GM21526 (cell line): ENCODE measurements at regions not wholly inside any gene's neighbourhood (a gene's known extent, or its start where the extent isn't known, plus 50 kb on each side); places are given as distances from the start of the nearest gene placed in this dataset.

Source experiments
- ATAC-seq: cut with Tn5 transposase; IDR thresholded peaks from one replicate; pipeline ENCODE4 v1.9.1; 2021; ENCODE audit warnings: moderate library complexity; ENCODE audit not compliant: unreplicated experiment, low FRiP score

DNA sequence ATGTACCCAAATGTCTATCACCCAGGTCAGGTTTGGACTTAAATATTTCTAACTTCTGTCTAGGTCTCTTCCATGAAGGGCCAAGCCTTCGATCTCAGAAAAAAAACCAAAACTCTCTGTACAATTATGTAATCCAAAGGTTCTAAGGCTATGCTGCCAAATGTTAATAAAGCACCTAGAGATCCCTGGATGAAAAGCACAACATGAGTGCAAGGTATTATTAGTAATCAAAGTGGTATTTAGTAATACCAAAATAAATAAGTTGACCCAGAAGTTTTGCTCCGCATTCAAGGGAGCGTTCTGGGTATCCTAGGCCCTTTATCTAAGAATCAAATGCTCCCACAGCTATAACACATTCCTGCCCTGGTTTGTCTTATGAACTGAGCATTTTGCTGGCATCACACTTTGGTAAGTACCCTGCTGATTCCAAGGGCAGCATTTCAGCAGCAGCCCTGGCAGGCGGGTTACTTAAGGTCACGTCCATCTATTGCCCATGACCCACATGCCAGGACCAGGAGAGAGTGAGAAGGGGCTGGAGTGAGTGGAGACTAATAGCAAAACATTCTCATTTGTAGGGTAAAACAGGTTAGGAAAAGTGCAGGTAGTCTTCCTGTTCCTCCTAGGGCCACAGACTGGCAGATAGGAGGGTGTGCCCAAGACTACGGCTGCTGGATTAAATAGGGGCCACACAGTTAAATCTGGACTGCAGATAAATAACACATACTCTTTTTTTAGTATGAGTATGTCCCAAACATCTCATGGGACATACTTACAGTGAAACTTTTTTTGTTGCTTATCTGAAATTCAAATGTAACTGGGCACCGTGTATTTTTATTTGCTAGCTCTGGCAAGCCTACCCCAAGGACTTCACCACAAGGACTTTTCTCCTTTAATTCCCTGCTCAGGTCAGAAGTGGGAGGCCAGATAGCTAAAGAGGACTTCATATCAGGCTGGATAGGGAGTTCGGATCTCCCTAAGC is 76.0 kb upstream of the SNRK start:
- no peak for ATAC-seq

DNA sequence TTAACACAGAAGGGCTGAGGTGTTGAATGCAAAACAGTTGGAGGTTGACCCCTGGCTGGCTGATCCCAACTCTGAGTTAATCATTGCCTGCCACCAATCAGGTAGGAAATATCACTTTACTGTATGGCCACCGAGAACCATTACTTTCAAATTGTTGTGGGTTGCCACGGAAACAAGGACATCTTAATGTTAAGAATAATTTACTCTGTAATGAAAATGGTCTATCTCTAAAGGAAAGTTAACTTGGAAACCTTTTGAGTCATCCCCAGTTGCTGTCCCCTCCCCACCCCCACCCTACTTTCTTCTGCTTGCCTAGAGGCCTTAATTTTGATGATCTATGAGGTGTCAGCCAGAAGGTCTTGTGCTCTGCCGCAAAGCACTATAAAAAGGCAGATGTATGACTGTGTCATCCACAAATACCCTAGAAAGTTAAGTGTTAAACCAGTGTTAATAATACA is 78.7 kb upstream of the SNRK start:
- no peak for ATAC-seq

DNA sequence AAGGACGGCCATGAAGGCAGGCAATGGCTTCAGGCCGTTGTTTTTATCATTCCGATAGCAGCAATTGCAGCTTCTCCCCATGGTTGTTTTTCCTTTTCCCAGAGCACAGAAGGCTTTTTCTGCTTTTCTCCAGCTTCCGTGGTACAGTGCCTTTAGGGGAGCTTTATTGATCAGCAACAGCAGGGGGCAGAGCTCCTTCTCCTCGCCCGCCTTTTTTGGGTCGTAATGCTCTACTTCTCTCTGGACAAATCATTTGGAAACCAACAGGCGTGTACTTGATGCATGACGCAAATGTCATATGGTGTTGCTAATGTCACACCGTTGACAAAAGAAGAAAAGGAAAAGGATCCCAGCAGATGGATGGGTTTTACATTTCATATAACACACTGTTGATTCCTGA is 79.7 kb upstream of the SNRK start:
- ATAC-seq: no peak

DNA sequence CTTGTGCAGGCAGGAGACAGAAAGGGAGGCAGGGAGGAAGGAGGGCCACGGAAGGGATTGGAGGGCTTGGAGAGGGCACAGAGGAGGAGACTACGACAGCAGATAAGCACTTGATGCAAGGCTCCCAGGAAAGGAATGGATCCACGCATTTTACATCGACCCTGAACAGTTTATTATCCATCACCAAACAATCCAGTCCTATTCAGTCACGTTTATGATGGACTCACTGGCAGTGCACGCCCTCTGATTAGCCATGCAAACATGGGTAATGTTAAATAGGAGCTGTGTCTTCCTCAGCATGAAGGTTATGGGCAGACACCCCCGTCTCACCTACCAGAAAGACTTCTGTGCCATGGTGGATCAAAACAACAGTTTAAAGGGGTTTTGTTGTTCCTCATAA is 80.2 kb upstream of the SNRK start:
- ATAC-seq: no peak

DNA sequence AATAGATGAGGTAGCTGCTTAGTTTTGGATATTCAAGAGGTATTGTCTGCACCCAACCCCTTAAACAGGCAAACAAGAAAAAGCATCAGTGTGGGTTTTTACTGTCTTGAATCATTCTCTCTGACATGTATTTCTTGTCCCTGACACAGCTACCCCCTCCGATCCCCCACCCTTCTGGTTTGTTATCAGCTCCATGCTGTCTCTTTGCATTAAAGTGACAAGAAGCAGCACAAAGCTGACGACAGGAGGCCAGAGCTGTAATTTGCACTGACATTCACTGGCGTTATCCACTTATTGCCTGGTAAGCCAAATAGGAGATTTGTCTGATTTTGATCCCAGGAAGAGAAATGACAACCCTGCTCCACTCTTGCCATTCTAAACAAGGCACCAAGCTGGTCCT is 83.3 kb upstream of the SNRK start:
- ATAC-seq: no peak

DNA sequence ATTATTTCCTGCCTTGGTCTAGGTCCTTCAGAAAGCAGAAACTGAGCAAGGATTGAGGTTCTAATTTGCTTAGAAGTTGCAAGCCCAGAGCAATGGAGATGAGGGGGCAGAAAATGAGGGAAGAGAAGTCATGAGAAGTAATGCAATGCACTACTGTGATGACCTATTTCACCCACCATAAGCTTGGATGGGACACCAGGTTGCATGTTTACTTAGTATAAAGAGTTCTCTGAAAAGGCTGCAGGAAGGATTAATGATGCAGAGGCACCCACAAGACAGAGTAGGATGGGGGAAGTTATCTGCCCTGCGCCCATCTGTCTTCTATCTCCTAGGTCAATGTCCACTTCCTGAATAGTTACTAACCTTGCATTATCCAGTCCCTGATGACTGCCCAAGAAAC is 84.8 kb upstream of the SNRK start:
- ATAC-seq: no peak

DNA sequence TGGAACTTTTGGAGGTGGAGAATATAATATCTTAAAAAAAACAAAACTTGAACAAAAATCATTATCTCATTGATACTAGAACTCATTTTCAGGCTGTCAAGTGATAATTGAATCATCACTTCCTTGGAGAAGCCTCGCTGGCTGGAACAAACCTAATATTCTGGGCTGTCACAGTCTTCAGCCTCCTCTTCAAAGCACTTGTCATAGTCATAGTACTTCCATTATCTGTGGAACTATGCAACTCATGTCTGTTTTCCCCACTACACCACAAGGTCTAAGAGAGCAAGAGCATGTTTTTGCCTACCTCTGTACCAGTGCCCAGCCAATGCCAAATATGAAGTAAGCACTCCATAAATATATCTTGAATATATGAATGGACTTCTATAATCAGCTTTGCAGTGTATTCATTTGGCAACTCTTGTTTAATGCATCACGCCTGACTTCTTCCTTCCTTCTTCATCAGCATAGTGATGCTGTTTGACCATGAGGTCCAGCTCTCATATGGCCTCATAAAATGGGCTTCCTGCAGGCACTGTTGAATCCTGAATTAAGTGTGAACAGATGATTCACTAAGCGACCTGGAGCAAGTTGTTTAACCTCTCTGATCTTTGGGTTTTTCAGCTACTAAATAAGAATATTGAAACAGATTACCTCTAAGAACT is 86.6 kb upstream of the SNRK start:
- no peak for ATAC-seq

DNA sequence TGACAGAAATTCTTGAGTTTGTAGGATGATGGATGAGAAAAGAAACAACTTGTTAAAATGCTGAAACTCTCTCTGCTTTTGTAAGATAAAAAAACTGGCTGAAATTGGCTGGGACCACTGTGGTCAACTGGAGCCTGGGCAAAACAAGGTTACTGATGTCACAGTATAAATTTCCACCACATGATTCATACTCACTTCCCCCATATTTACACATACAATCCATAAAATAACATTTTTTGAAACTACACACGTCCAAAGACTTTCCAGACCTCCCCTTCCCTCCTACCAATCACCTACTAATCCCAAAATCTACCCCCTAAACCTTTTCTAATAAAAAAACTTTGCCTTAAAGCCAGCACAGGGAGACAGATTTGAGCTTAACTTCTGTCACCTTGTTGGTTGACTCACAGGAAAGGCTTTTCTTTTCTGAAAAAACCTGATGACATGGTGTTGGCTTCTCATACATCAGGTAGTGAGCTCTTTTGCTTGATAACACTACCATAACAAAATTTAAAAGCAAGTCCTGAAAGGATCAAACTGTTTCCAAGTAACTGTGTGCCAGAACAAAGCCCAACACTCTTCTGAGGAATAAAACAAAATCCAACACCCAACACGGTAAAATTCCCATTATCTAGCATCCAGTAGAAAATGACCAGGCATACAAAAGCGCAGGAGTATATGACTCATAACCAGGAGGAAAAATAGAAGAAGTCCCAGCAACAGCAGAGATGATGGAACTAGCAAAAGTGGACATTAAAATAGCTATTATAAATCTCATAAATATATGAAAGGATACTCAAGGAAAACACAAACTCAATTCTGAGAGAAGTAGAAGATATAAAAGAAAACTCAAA is 87.3 kb upstream of the SNRK start:
- no peak for ATAC-seq

DNA sequence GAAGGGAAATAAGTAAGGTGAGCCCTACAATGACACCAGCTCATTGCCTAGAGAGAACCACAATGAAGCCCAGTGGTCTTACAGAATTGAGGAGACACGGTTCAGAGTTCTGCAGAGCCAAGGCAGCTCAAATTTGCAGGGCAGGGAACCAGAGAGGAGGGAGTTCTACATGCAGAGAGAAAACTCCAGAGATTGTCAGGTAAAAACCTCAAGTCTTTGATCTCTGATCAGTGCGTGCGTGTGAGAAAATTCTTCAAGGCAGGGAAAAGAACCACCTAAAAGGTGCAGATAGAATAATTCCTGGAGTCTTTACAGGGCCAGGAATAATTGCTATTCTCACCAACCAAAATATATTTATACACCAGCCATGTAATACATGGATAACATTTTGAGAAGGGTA is 88.0 kb upstream of the SNRK start:
- ATAC-seq: no peak

DNA sequence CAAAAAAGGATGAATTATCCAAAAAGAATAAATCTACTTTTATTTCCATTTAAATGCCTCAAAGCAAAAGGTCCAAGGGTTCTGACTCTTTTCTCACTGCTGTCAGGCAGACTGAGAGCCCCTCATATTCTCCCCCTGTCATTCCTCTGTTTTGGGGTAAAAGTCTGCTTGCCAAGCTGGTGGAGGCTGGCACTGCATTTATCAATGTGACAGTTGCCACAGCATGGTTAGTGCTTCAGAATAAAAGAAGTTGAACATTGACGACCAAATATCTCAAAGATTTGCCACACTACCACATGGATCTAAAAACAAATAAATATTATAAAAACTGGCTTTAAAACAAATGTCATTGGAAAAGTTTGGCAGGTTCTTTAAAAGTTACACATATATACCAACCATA is 89.2 kb upstream of the SNRK start:
- ATAC-seq: no peak

DNA sequence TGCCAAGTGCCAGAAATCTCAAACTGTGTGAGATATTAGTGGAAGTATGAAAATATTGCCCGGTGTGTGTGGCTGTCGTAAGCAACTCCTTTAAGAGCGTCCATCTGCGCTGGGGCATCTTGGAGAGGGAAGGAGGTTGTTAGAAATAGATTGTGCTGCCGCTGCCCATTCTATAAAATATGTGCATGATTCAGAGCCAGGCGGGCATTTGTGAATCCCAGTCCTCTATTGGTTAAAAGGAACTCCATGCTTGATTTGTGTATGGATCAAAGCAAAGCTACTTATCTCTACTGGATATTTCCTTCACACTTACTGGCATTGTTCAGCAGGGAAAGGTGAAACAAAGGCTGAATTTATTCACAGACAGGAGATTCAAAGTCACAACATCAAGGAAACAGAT is 89.6 kb upstream of the SNRK start:
- ATAC-seq: no peak

DNA sequence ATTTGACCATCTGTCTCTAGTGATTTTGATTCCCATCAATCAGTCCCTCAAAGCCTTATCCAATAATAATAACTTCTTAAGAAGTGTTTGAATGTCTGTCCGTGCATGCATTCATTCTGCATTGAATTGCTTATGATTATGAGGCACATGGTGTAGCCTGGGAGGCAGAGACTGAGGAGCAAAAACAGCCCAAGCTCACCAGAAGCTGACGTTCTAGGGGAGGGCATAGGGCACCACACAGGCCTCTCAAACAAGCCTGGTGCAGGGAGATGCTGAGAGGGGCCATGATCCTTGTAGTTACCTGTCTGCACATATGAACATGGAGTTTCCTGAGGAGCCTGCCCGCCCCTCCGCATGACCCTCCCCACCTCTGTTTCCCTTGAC is 89.2 kb upstream of the POMGNT2 start:
- ATAC-seq: no peak

DNA sequence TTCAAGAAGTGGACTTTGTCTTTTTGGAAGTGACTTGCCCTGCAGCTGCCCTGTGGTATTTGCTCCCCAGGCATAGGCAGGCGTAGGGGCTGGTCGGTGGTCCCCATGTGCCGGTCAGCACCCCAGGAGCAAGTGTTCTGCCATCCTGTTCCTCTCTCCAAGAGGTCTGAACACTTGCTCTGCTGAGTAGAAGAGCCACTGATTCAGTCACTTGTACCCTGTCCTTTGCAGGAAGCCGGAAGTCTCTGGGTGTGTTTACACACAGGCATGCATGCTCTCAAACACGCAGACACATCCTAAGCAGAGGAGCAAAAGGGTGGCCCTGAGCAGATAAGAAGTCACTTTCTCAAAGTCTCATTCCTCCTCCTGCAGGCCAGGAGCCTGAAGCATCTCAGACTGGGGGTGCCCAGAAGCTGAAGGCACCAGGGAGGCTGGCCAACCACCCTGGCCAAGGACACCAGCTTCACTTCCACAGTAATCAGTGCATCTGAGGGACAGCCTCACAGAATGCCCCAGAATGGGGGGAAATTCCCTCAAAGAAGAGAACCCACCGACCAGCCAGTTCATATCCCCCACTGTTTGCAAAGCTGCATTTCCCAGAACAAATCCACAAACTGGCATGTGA is 88.7 kb upstream of the POMGNT2 start:
- ATAC-seq: no peak

DNA sequence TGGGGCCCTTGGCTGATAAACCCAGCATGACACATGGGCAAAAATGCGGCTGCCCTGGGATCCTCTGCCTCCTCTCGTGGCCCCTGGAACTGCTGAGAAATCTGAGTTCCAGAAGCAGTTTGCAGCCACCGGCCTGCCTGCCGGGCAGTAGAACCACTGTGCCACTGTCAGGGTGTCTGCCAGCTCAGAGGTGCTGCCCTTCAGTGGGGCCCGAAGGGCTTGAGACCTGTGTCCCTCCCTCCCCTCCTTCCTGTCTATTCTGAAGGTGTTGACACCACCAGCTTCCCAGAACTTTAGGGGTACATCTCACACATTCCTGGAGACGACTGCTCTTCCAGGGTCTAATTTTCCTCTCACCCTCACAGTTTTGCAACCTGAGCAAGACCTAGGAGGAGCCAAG is 88.2 kb upstream of the POMGNT2 start:
- ATAC-seq: no peak

DNA sequence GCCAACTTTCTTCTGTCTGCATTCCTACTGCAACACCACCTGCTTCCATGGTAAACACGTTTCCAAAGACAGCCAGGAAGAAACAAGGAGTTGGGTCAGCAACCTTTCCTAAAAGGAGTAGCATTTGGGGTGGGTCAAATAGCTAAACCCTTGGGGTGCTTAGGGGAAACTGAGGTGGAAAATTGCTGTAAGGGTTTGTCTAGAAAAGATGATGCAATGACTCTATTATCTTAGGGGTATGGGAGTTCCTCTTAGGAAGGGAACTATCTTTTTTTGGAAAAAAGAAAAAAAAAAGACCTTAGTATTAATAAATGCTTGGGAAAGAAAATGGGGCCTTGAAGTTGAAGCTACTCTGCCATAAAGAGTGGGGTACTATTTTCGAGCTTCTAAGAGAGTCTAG is 86.1 kb upstream of the POMGNT2 start:
- no peak for ATAC-seq

DNA sequence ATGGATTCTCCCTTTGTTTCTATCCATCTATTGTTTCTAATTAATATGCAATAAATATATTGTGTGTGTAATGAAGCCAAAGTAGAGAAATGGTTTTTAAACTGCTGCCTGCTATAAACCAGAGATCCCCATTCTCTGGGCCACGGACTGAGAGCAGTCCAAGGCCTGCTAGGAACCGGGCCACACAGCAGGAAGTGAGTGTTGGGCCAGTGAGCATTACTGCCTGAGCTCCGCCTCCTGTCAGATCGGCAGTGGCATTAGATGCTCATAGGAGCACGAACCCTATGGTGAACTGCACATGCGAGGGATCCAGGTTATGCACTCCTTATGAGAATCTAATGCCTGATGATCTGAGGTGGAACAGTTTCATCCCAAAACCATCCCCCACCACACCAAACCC is 85.2 kb upstream of the POMGNT2 start:
- no peak for ATAC-seq

DNA sequence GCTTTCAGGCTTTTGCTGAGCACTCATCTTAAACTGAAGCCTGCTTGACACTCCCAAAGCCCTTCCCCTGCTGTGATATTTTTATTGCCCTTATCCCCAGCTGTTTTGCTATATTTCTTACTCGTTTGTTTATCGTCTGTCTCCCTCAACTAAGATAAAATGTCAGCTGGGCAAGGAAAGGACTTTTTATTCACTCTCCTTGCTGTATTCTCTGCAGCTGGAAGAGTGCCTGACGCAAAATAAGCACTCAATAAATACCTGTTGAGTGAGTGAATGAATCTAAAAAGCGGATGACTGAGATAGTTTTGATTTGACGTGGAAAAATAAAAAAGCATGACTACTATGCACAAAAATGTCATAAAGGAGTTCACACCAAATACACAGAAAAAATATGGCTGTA is 84.8 kb upstream of the POMGNT2 start:
- ATAC-seq: no peak

DNA sequence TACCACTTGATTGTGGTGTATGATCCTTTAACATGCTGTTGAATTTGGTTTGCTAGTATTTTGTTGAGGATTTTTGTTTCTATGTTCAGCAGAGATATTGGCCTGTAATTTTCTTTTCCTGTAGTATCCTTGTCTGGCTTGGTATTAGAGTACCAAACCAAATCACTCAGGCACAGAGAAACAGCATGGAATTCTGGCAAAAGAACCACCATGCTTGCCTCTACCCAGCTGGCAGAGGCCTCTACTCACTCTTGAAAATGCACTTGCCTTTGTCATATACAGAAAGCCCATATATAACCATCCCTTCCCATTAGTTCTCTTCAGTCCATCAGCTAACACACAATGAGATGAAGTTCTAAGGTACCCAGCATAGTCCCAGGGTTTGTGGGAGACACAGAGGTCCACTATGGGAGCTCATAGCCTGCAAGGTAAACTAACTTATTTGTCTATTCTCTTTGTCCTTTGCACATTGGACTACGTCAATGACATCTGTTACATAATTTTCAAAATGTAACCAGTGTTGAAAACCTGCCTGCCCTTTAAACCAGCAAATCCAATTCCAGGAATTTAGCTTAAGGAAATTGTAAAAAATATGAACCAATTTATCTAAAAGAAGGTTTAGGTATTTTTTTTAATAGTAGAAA is 82.1 kb upstream of the POMGNT2 start:
- ATAC-seq: no peak

DNA sequence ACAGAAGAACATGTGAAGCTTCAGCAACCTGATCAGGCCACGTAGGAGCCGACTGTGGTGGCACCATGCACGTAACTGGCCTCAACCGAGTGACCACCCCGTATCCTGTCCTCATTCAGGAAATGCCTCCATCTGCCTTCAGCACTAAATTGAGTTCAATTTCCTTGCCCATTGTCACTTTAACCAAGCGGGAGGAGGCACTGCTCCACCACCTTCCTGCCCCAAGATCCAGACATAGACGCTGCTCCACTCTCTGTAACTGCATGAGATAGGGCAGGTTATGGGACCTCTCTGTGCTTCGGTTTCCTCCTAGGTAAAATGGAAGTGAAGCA is 80.1 kb upstream of the POMGNT2 start:
- no peak for ATAC-seq

DNA sequence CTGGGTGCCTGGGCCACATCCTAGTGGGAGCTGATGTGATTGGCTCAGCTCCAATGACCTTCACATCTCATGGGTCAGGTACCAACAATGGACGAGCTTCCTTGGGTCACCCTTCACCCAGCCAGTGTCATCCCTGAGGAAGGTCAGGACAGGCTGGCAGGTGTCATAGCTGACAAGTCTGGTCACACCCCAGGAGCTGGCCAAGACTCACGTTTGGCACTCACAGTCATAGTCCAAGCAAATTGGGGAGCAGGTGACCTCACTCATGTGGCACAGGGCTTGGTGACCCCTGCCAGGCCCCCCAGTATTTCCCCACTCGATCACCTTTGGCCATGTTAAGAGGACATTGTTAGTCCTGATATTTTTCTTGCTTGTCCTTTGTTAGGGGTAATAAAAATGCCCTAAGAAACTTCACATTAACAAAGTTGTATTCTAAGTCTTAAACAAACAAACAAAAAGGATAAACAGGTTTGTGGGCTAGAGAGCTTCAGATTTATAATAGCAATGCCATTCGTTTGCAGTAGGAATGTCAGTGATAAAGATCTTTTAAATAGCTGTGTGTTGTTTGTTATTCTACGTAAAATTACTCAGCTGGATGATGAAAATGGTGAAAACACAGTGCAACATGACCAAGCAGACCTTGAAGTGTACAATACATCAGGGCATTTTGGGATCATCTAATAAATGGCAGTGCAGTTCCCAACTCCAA is 79.5 kb upstream of the POMGNT2 start:
- ATAC-seq: no peak
